Ishikawa (cell line): ENCODE measurements at regions not wholly inside any gene's neighbourhood (a gene's known extent, or its start where the extent isn't known, plus 50 kb on each side); places are given as distances from the start of the nearest gene placed in this dataset.

Experiments
- CEBPB ChIP-seq: IDR thresholded peaks from 2 replicates; pipeline ENCODE4 v1.6.1; 2012
- CREB1 ChIP-seq: IDR thresholded peaks from 2 replicates; pipeline ENCODE4 v1.6.1; 2012; ENCODE audit warnings: low read depth
- EGR1 ChIP-seq: IDR thresholded peaks from 2 replicates; pipeline ENCODE4 v1.6.1; 2012
- EP300 ChIP-seq: IDR thresholded peaks from 2 replicates; pipeline ENCODE4 v1.6.1; 2012; ENCODE audit warnings: borderline replicate concordance
- FOXM1 ChIP-seq: IDR thresholded peaks from 2 replicates; pipeline ENCODE4 v1.6.1; 2012; ENCODE audit warnings: low read depth, borderline replicate concordance
- NFIC ChIP-seq: IDR thresholded peaks from 2 replicates; pipeline ENCODE4 v1.6.1; 2012
- RAD21 ChIP-seq: IDR thresholded peaks from 2 replicates; pipeline ENCODE4 v1.6.1; 2012; ENCODE audit warnings: low read depth
- TAF1 ChIP-seq: IDR thresholded peaks from 2 replicates; pipeline ENCODE4 v1.6.1; 2012; ENCODE audit warnings: low read depth, mild to moderate bottlenecking
- TEAD4 ChIP-seq: IDR thresholded peaks from 2 replicates; pipeline ENCODE4 v1.6.1; 2012
- YY1 ChIP-seq: IDR thresholded peaks from 2 replicates; pipeline ENCODE4 v1.6.1; 2012; ENCODE audit warnings: low read depth
- ZBTB7A ChIP-seq: IDR thresholded peaks from 2 replicates; pipeline ENCODE4 v1.6.1; 2012; ENCODE audit warnings: low read depth
- TF ChIP-seq, protein P1 (sequence below): IDR thresholded peaks from 2 replicates; pipeline ENCODE4 v1.6.1; 2012; ENCODE audit warnings: low read depth, mild to moderate bottlenecking
- TF ChIP-seq, protein P2 (sequence below): IDR thresholded peaks from 2 replicates; pipeline ENCODE4 v1.6.1; 2012

DNA sequence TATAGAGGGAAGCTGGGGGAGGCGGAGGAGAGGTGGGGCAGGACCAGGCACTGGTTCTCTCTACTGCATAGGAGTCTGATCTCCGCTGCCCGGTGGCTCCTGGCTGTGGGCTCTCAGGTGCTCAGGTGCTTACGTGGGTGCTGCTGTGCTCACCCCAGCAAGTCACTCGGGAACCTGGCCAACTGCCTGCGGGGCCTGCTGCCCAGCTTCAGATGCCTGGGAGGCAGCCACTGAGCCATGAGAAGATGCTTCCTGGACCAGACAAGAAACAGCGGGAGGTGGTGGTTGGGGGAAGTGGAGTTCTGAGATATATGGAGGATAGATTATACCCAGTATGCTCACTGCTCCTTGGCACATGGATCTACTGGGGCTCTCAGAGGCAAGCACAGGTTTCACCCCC, 1303.4 kb downstream of the TBC1D22A start:
- no peak for TF ChIP-seq TAF1
- no peak for TF ChIP-seq EP300
- TF ChIP-seq CEBPB: no peak
- TF ChIP-seq, protein P1, sequence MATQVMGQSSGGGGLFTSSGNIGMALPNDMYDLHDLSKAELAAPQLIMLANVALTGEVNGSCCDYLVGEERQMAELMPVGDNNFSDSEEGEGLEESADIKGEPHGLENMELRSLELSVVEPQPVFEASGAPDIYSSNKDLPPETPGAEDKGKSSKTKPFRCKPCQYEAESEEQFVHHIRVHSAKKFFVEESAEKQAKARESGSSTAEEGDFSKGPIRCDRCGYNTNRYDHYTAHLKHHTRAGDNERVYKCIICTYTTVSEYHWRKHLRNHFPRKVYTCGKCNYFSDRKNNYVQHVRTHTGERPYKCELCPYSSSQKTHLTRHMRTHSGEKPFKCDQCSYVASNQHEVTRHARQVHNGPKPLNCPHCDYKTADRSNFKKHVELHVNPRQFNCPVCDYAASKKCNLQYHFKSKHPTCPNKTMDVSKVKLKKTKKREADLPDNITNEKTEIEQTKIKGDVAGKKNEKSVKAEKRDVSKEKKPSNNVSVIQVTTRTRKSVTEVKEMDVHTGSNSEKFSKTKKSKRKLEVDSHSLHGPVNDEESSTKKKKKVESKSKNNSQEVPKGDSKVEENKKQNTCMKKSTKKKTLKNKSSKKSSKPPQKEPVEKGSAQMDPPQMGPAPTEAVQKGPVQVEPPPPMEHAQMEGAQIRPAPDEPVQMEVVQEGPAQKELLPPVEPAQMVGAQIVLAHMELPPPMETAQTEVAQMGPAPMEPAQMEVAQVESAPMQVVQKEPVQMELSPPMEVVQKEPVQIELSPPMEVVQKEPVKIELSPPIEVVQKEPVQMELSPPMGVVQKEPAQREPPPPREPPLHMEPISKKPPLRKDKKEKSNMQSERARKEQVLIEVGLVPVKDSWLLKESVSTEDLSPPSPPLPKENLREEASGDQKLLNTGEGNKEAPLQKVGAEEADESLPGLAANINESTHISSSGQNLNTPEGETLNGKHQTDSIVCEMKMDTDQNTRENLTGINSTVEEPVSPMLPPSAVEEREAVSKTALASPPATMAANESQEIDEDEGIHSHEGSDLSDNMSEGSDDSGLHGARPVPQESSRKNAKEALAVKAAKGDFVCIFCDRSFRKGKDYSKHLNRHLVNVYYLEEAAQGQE: no peak
- TF ChIP-seq RAD21: no peak
- TF ChIP-seq YY1: no peak
- TF ChIP-seq, protein P2, sequence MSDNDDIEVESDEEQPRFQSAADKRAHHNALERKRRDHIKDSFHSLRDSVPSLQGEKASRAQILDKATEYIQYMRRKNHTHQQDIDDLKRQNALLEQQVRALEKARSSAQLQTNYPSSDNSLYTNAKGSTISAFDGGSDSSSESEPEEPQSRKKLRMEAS: no peak
- no peak for TF ChIP-seq NFIC
- no peak for TF ChIP-seq ZBTB7A
- no peak for TF ChIP-seq CREB1
- TF ChIP-seq TEAD4: no peak
- TF ChIP-seq FOXM1: no peak
- no peak for TF ChIP-seq EGR1
